ENCODE measurements at regions not wholly inside any gene's neighbourhood (a gene's known extent, or its start where the extent isn't known, plus 50 kb on each side); places are given as distances from the start of the nearest gene placed in this dataset.

DNA sequence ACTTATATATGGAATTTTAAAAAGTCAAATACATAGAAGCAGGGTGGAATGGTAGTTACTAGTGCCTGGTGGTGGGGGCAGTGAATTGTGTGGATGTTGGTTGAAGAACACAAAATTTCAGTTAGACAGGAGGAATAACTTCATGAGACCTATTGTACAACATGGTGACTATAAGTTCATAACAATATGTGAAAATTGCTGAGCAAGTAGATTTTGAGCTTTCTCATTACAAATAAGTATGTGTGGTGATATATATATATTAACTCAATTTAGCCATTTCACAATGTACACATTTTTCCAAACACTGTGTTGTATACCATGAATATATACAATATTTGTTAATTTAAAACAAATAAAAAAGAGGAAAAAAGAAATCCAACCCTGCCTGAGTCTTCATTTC, 641.1 kb downstream of the DIAPH3 start:
- in situ Hi-C loops (cut with MboI) (no loop called here), intact Hi-C loops (cut with micrococcal nuclease; ENCODE audit: unreplicated experiment) (no loop called here)
- H3K9ac ChIP-seq (ENCODE audit: control insufficient read depth, insufficient read depth, low read length), result no peak overlapping the region
- no peak overlapping the region for H2AFZ ChIP-seq (ENCODE audit: control insufficient read depth, low read depth, low read length)
- DNase-seq (ENCODE audit: low read depth, low spot score) (no peak), ATAC-seq (no peak), FAIRE-seq (no peak)
- RAD21 ChIA-PET (ENCODE audit: unreplicated experiment), result no interaction called here
- H3K27me3 ChIP-seq (replicated peaks in 1 of 2; ENCODE audit: control insufficient read depth in 2 of 2, insufficient read depth in 2 of 2, low read length in 1 of 2), result no peaks in the 10 kb centered on the region
- no peaks in the 10 kb centered on the region for H3K79me2 ChIP-seq (ENCODE audit: control insufficient read depth, insufficient read depth, low read length)
- SMC1A ChIA-PET (ENCODE audit: uncharacterized antibody, unreplicated experiment), result interaction anchor here (1.0 kb wide), 1 partner anchor 16 kb away, joined by 3 read pairs; no protein-coding TSS in a partner anchor
- no peaks in the 10 kb centered on the region for H3K36me3 ChIP-seq (ENCODE audit: control insufficient read depth in 2 of 2, insufficient read depth in 2 of 2, low read length in 1 of 2)
- TF ChIP-seq NFXL1 (IDR thresholded peaks at IDR 0.05; ENCODE audit: borderline replicate concordance) (no peak), BACH1 (IDR thresholded peaks at IDR 0.05; ENCODE audit: borderline replicate concordance) (no peak), GATAD2B (conservative IDR thresholded peaks at IDR 0.05; ENCODE audit: low read depth) (no peak), HCFC1 (IDR thresholded peaks at IDR 0.05; ENCODE audit: low read length) (no peak), EZH2 (IDR thresholded peaks at IDR 0.05; ENCODE audit: borderline replicate concordance, control insufficient read depth, low read depth, low read length) (no peak), ZZZ3 (IDR thresholded peaks at IDR 0.05; ENCODE audit: control insufficient read depth, insufficient read length, low read depth) (no peak), BCL11A (IDR thresholded peaks at IDR 0.05; ENCODE audit: low read depth, low read length) (no peak), SREBF2 (IDR thresholded peaks at IDR 0.05; ENCODE audit: low read length) (no peak), STAT3 (IDR thresholded peaks at IDR 0.05; ENCODE audit: low read depth, low read length) (no peak)
- TF ChIP-seq, protein P1, sequence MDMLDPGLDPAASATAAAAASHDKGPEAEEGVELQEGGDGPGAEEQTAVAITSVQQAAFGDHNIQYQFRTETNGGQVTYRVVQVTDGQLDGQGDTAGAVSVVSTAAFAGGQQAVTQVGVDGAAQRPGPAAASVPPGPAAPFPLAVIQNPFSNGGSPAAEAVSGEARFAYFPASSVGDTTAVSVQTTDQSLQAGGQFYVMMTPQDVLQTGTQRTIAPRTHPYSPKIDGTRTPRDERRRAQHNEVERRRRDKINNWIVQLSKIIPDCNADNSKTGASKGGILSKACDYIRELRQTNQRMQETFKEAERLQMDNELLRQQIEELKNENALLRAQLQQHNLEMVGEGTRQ (IDR thresholded peaks at IDR 0.05; ENCODE audit: borderline replicate concordance, low read depth, low read length), result no peak
- TF ChIP-seq, protein P2, sequence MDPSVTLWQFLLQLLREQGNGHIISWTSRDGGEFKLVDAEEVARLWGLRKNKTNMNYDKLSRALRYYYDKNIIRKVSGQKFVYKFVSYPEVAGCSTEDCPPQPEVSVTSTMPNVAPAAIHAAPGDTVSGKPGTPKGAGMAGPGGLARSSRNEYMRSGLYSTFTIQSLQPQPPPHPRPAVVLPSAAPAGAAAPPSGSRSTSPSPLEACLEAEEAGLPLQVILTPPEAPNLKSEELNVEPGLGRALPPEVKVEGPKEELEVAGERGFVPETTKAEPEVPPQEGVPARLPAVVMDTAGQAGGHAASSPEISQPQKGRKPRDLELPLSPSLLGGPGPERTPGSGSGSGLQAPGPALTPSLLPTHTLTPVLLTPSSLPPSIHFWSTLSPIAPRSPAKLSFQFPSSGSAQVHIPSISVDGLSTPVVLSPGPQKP (IDR thresholded peaks at IDR 0.05; ENCODE audit: low read depth, low read length), result no peak
- TF ChIP-seq, protein P3, sequence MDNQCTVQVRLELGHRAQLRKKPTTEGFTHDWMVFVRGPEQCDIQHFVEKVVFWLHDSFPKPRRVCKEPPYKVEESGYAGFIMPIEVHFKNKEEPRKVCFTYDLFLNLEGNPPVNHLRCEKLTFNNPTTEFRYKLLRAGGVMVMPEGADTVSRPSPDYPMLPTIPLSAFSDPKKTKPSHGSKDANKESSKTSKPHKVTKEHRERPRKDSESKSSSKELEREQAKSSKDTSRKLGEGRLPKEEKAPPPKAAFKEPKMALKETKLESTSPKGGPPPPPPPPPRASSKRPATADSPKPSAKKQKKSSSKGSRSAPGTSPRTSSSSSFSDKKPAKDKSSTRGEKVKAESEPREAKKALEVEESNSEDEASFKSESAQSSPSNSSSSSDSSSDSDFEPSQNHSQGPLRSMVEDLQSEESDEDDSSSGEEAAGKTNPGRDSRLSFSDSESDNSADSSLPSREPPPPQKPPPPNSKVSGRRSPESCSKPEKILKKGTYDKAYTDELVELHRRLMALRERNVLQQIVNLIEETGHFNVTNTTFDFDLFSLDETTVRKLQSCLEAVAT (IDR thresholded peaks at IDR 0.05), result no peak
- TF ChIP-seq, protein P4, sequence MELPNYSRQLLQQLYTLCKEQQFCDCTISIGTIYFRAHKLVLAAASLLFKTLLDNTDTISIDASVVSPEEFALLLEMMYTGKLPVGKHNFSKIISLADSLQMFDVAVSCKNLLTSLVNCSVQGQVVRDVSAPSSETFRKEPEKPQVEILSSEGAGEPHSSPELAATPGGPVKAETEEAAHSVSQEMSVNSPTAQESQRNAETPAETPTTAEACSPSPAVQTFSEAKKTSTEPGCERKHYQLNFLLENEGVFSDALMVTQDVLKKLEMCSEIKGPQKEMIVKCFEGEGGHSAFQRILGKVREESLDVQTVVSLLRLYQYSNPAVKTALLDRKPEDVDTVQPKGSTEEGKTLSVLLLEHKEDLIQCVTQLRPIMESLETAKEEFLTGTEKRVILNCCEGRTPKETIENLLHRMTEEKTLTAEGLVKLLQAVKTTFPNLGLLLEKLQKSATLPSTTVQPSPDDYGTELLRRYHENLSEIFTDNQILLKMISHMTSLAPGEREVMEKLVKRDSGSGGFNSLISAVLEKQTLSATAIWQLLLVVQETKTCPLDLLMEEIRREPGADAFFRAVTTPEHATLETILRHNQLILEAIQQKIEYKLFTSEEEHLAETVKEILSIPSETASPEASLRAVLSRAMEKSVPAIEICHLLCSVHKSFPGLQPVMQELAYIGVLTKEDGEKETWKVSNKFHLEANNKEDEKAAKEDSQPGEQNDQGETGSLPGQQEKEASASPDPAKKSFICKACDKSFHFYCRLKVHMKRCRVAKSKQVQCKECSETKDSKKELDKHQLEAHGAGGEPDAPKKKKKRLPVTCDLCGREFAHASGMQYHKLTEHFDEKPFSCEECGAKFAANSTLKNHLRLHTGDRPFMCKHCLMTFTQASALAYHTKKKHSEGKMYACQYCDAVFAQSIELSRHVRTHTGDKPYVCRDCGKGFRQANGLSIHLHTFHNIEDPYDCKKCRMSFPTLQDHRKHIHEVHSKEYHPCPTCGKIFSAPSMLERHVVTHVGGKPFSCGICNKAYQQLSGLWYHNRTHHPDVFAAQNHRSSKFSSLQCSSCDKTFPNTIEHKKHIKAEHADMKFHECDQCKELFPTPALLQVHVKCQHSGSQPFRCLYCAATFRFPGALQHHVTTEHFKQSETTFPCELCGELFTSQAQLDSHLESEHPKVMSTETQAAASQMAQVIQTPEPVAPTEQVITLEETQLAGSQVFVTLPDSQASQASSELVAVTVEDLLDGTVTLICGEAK (IDR thresholded peaks at IDR 0.05; ENCODE audit: borderline replicate concordance), result no peak
- CTCF ChIA-PET, result no interaction called here
- H3K27ac ChIP-seq (ENCODE audit: control insufficient read depth, insufficient read depth), result no peak overlapping the region
- no peaks in the 10 kb centered on the region for H3K4me1 ChIP-seq (ENCODE audit: control insufficient read depth, insufficient read depth, low read length)
- no peak overlapping the region for H3K4me3 ChIP-seq
- BruUV-seq (replicated peaks), result no TSS peak
- H4K20me1 ChIP-seq (ENCODE audit: control insufficient read depth, insufficient read depth), result no peaks in the 10 kb centered on the region
- POLR2A ChIA-PET, result no interaction called here
- H3K9me3 ChIP-seq (replicated peaks; ENCODE audit: control insufficient read depth, insufficient read depth, low read length), result no peaks in the 10 kb centered on the region
- no peak overlapping the region for H3K4me2 ChIP-seq (ENCODE audit: control insufficient read depth, insufficient read depth)
